HCT116 (cell line): ENCODE measurements at regions not wholly inside any gene's neighbourhood (a gene's known extent, or its start where the extent isn't known, plus 50 kb on each side); places are given as distances from the start of the nearest gene placed in this dataset.

Source experiments
- ATAC-seq: fragments of 200-7000 bp; cut with Tn5 transposase; 2 replicates; pipeline ENCODE4 v1.9.1; 2020; ENCODE audit warnings: mild to moderate bottlenecking, moderate library complexity
- BruUV-seq: library from RNA; stranded (reverse); fragments of 400-500 nt; replicated peaks from 2 replicates; lab custom pipeline; 2021; lab: Mats Ljungman, UMichigan
- CTCF ChIA-PET: fragments of 300-600 bp; sonication (Branson Sonifier 250); formaldehyde crosslinking; loops from one replicate; lab custom pipeline; 2021; ENCODE audit warnings: antibody characterized with exemption; lab: Charles Lee
- POLR2A ChIA-PET: fragments of 300-600, 350-600 bp; sonication (Branson Sonifier 250); formaldehyde crosslinking; loops from one replicate; lab custom pipeline; 2021; ENCODE audit warnings: antibody characterized with exemption; lab: Charles Lee
- RAD21 ChIA-PET, 2 experiments: fragments of 300-600 bp; sonication (Branson Sonifier 250); formaldehyde crosslinking; loops; one replicate each; lab custom pipeline; 2023; ENCODE audit warnings: low total read pairs in 2 of 2; ENCODE audit not compliant: uncharacterized antibody in 2 of 2, unreplicated experiment in 2 of 2, low non-redundant PET in 1 of 2; lab: Charles Lee
- DNase-seq: peaks from one replicate; pipeline ENCODE4 v3.0.0-alpha.2; 2010; ENCODE audit warnings: low read depth, low spot score
- H2AFZ ChIP-seq: fragments of 200-600 bp; shearing (Covaris generic), sonication (generic); 2 replicates; pipeline ENCODE4 v1.6.1; 2017; ENCODE audit warnings: low read depth, mixed run types, mixed read lengths, antibody characterized with exemption, low read length; ENCODE audit not compliant: poor library complexity, severe bottlenecking
- H3K27ac ChIP-seq: 2 replicates; pipeline ENCODE4 v1.5.1; 2012; ENCODE audit warnings: low read depth, low read length
- H3K27me3 ChIP-seq: fragments of 200-600 bp; sonication (generic); 2 replicates; pipeline ENCODE4 v1.6.1; 2016; ENCODE audit warnings: mixed run types, low read length, mixed read lengths; ENCODE audit not compliant: insufficient read depth
- H3K36me3 ChIP-seq, 2 experiments: fragments of 200-500 bp in 1 of 2; fragments of 200-600 bp in 1 of 2; sonication (Bioruptor generic) in 1 of 2; sonication (generic) in 1 of 2; 2 replicates each; pipeline versions ENCODE4 v1.5.1 to v1.6.1; 2014 to 2016; ENCODE audit warnings: low read length in 2 of 2, inconsistent platforms in 1 of 2, mixed read lengths in 1 of 2, mixed run types in 1 of 2; ENCODE audit not compliant: insufficient read depth in 2 of 2, control insufficient read depth in 1 of 2
- H3K4me1 ChIP-seq, 2 experiments: fragments of 200-600 bp in 1 of 2; sonication (generic) in 1 of 2; 2 replicates each; pipeline versions ENCODE4 v1.5.1 to v1.6.1; 2012 to 2017; ENCODE audit warnings: low read length in 2 of 2, inconsistent platforms in 1 of 2, mild to moderate bottlenecking in 1 of 2, mixed read lengths in 1 of 2, mixed run types in 1 of 2, moderate library complexity in 1 of 2; ENCODE audit not compliant: insufficient read depth in 2 of 2, control insufficient read depth in 1 of 2
- H3K4me2 ChIP-seq: fragments of 200-600 bp; sonication (generic); 2 replicates; pipeline ENCODE4 v1.6.1; 2017; ENCODE audit warnings: mixed run types, low read length, mixed read lengths
- H3K4me3 ChIP-seq, 2 experiments: fragments of 200-600 bp in 1 of 2; sonication (generic) in 1 of 2; replicated peaks in 1 of 2; 2 replicates each; pipeline ENCODE4 v1.5.1; 2011 to 2016; ENCODE audit warnings: low read length in 2 of 2, control low read depth in 1 of 2, low read depth in 1 of 2, mild to moderate bottlenecking in 1 of 2, mixed read lengths in 1 of 2, mixed run types in 1 of 2
- H3K79me2 ChIP-seq: fragments of 200-600 bp; sonication (generic); 2 replicates; pipeline ENCODE4 v1.6.1; 2017; ENCODE audit warnings: mild to moderate bottlenecking, mixed run types, low read length, moderate library complexity, mixed read lengths; ENCODE audit not compliant: insufficient read depth
- H3K9ac ChIP-seq: fragments of 200-600 bp; sonication (generic); 2 replicates; pipeline ENCODE4 v1.6.1; 2016; ENCODE audit warnings: low read length, mixed read lengths
- H3K9me2 ChIP-seq: fragments of 200-600 bp; sonication (generic), shearing (Covaris generic); 2 replicates; pipeline ENCODE4 v1.6.1; 2017; ENCODE audit warnings: mixed run types, mild to moderate bottlenecking, moderate library complexity; ENCODE audit not compliant: insufficient read depth
- H3K9me3 ChIP-seq, 2 experiments: fragments of 200-500 bp in 1 of 2; fragments of 200-600 bp in 1 of 2; sonication (Bioruptor generic) in 1 of 2; sonication (generic) in 1 of 2; 2 replicates each; pipeline ENCODE4 v1.6.1; 2014 to 2017; ENCODE audit warnings: low read length in 2 of 2, mixed read lengths in 2 of 2, inconsistent platforms in 1 of 2, low read depth in 1 of 2, mild to moderate bottlenecking in 1 of 2, mixed run types in 1 of 2, moderate library complexity in 1 of 2; ENCODE audit not compliant: control insufficient read depth in 1 of 2, insufficient read depth in 1 of 2
- H4K20me1 ChIP-seq: fragments of 200-600 bp; sonication (generic), shearing (Covaris generic); 2 replicates; pipeline ENCODE4 v1.6.1; 2017; ENCODE audit warnings: mixed run types, mild to moderate bottlenecking, moderate library complexity; ENCODE audit not compliant: insufficient read depth
- CBX3 ChIP-seq: IDR thresholded peaks from 2 replicates; pipeline ENCODE4 v1.6.1; 2012; ENCODE audit warnings: low read depth
- CTCF ChIP-seq, 3 experiments: fragments of 200-600 bp in 1 of 3; sonication (generic) in 1 of 3; IDR thresholded peaks in 2 of 3; conservative IDR thresholded peaks in 1 of 3; 2 replicates each; pipeline ENCODE4 v1.5.1; 2012 to 2017; ENCODE audit warnings: low read depth in 2 of 3, low read length in 2 of 3, antibody characterized with exemption in 1 of 3, borderline replicate concordance in 1 of 3, control low read depth in 1 of 3, mild to moderate bottlenecking in 1 of 3, mixed read lengths in 1 of 3, mixed run types in 1 of 3, moderate library complexity in 1 of 3; ENCODE audit not compliant: insufficient read depth in 1 of 3
- EZH2 ChIP-seq: fragments of 200-600 bp; sonication (generic); IDR thresholded peaks from 2 replicates; pipeline ENCODE4 v1.6.1; 2017; ENCODE audit warnings: antibody characterized with exemption, mixed run types
- JUND ChIP-seq: IDR thresholded peaks from 2 replicates; pipeline ENCODE4 v1.6.1; 2012
- RAD21 ChIP-seq: IDR thresholded peaks from 2 replicates; pipeline ENCODE4 v1.6.1; 2012; ENCODE audit warnings: low read depth, mild to moderate bottlenecking
- SIN3A ChIP-seq: IDR thresholded peaks from 2 replicates; pipeline ENCODE4 v1.6.1; 2012; ENCODE audit warnings: low read depth
- SRF ChIP-seq: IDR thresholded peaks from 2 replicates; pipeline ENCODE4 v1.6.1; 2012; ENCODE audit warnings: low read depth
- TCF7L2 ChIP-seq: IDR thresholded peaks from 2 replicates; pipeline ENCODE4 v1.7.0; 2011; ENCODE audit warnings: borderline replicate concordance, inconsistent platforms; ENCODE audit not compliant: insufficient read depth, insufficient read length; ENCODE audit errors: extremely low read depth
- intact Hi-C: fragments of 100-400 bp; cut with micrococcal nuclease; formaldehyde crosslinking; loops from 2 replicates; pipeline ENCODE4 v1.10.0; 2022
- TF ChIP-seq, protein P1 (sequence below): IDR thresholded peaks from 2 replicates; pipeline ENCODE4 v1.6.1; 2012

- TF ChIP-seq CTCF (IDR thresholded peaks at IDR 0.05 in 2 of 3, conservative IDR thresholded peaks at IDR 0.05 in 1 of 3; ENCODE audit: borderline replicate concordance in 1 of 3, insufficient read depth in 1 of 3, low read depth in 2 of 3, low read length in 2 of 3), result no peak
- TF ChIP-seq, protein P1, sequence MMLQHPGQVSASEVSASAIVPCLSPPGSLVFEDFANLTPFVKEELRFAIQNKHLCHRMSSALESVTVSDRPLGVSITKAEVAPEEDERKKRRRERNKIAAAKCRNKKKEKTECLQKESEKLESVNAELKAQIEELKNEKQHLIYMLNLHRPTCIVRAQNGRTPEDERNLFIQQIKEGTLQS, result no peak
- TF ChIP-seq, all 23 proteins: peak for 0
These were observed 234.1 kb downstream of the TMEM161B start (continued) for GRCh38 chr5:88034520-88034919.

- Histone ChIP-seq H3K79me2 (no peaks in the 10 kb centered on the region), H2AFZ (no peak overlapping the region), H3K27me3 (no peaks in the 10 kb centered on the region), H3K4me1 (no peaks in the 10 kb centered on the region), H3K36me3 (no peaks in the 10 kb centered on the region), H3K9me3 (no peaks in the 10 kb centered on the region), H4K20me1 (no peaks in the 10 kb centered on the region), H3K9ac (no peak overlapping the region), H3K9me2 (no peaks in the 10 kb centered on the region), H3K4me3 (no peak overlapping the region), H3K4me2 (no peak overlapping the region), H3K27ac (no peak overlapping the region)
- ATAC-seq (no peak), DNase-seq (no peak)
- TF ChIP-seq, protein P1, result no peak
- intact Hi-C loops, result no loop called here
- RAD21 ChIA-PET, result no interaction called here
- POLR2A ChIA-PET, result no interaction called here
- CTCF ChIA-PET, result no interaction called here
- BruUV-seq, result no TSS peak
These were observed 235.5 kb downstream of the TMEM161B start for GRCh38 chr5:88033191-88033590.

DNA sequence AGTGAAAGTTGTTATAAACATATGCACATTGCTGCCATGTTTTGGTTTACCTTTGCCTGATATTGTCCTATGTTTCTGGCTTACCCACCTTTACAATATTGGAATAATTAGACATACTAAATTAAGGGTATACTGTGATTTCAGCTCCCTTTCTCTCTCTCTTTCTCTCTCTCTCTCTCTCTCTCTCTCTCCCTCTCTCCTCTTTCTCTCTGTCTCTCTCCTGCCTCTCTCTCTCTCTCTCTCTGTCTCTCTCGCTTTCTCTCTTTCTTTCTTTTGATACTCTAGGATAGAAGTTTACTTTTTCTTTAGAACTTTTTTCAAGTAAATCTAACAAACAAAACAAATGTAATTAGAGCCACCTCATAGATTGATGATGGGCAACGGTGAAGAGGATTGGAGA lies 239.6 kb downstream of the TMEM161B start:
- TF ChIP-seq SIN3A, result no peak
- no peak for TF ChIP-seq TCF7L2
- no peak for TF ChIP-seq CBX3
- TF ChIP-seq EZH2, result no peak
- no peak for TF ChIP-seq SRF
- no peak for TF ChIP-seq RAD21
- TF ChIP-seq JUND, result no peak
- TF ChIP-seq, protein P1, result no peak
- BruUV-seq, result no TSS peak

More for the DNA sequence above, 239.6 kb downstream of the TMEM161B start:
- Histone ChIP-seq H3K27me3 (no peaks in the 10 kb centered on the region), H3K27ac (no peak overlapping the region), H3K9ac (no peak overlapping the region), H3K4me2 (no peak overlapping the region), H4K20me1 (no peaks in the 10 kb centered on the region), H3K4me1 (no peaks in the 10 kb centered on the region), H3K36me3 (no peaks in the 10 kb centered on the region), H3K9me2 (no peaks in the 10 kb centered on the region), H3K4me3 (no peak overlapping the region), H3K79me2 (no peaks in the 10 kb centered on the region), H2AFZ (no peak overlapping the region), H3K9me3 (no peaks in the 10 kb centered on the region)
- ChIA-PET POLR2A (no interaction called here), CTCF (no interaction called here), RAD21 (no interaction called here)
- intact Hi-C loops, result no loop called here
- DNase-seq (no peak), ATAC-seq (no peak)
